Duodenal mucosa (tissue), 2 donors: ENCODE measurements at regions not wholly inside any gene's neighbourhood (a gene's known extent, or its start where the extent isn't known, plus 50 kb on each side); places are given as distances from the start of the nearest gene placed in this dataset.
"Not testable (repeated sequence)": the region's sequence is repeated elsewhere in the genome, so short reads cannot be mapped to it uniquely, and the experiment has no call there.

ENCODE experiments used
- H3K27ac ChIP-seq: one replicate; pipeline ENCODE4 v1.7.0; 2013; ENCODE audit warnings: low read depth, low read length
- H3K27me3 ChIP-seq, 2 donors: one replicate each; pipeline ENCODE4 v1.7.0; 2013; ENCODE audit warnings: low read length in 2 of 2, control low read depth in 1 of 2; ENCODE audit not compliant: insufficient read depth in 2 of 2, control insufficient read depth in 1 of 2
- H3K36me3 ChIP-seq, 2 donors: one replicate each; pipeline ENCODE4 v1.7.0; 2013; ENCODE audit warnings: low read length in 2 of 2, control low read depth in 1 of 2; ENCODE audit not compliant: insufficient read depth in 2 of 2, control insufficient read depth in 1 of 2
- H3K4me1 ChIP-seq, 2 donors: one replicate each; pipeline ENCODE4 v1.7.0; 2013; ENCODE audit warnings: low read length in 2 of 2, control low read depth in 1 of 2; ENCODE audit not compliant: insufficient read depth in 2 of 2, control insufficient read depth in 1 of 2
- H3K4me3 ChIP-seq, 2 donors: one replicate each; pipeline ENCODE4 v1.7.0; 2013; ENCODE audit warnings: low read length in 2 of 2, low read depth in 1 of 2
- H3K9ac ChIP-seq, 2 donors: one replicate each; pipeline ENCODE4 v1.7.0; 2013; ENCODE audit warnings: low read length in 2 of 2, low read depth in 1 of 2
- H3K9me3 ChIP-seq, 2 donors: one replicate each; pipeline ENCODE4 v1.7.0; 2013; ENCODE audit warnings: low read length in 2 of 2, control low read depth in 1 of 2; ENCODE audit not compliant: control insufficient read depth in 1 of 2

DNA sequence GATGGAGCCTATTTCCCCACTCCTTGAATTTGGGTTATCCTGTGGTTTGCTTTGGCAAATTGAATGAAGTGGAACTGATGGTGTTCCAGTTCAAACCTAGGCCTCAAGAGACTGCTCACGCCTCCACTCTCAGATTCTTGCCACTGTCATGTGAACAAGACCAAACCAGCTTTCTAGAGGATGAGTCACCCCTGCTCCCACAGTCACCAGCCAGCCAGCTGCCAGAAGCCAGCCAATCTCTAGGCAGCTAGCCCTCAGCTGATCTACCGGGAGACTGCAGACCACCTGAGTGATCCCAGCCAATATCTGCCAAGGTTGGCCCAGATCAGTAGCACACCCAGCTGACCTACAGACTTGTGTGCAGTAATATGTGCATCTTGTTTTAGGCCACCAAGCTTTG, 300.6 kb downstream of the TMEM38B start:
- H3K27ac ChIP-seq, result no peak overlapping the region
- H3K4me1 ChIP-seq, result no peaks in the 10 kb centered on the region
- no peaks in the 10 kb centered on the region for H3K9me3 ChIP-seq
- H3K4me3 ChIP-seq, result no peak overlapping the region
- H3K27me3 ChIP-seq, result no peaks in the 10 kb centered on the region
- no peaks in the 10 kb centered on the region for H3K36me3 ChIP-seq
- H3K9ac ChIP-seq, result no peak overlapping the region

GRCh38 chr9:106017198-106017740, 322.9 kb downstream of the TMEM38B start:
- H3K36me3 ChIP-seq, result no peaks in the 10 kb centered on the region
- H3K9me3 ChIP-seq, result no peaks in the 10 kb centered on the region
- H3K27me3 ChIP-seq, result no peaks in the 10 kb centered on the region
- H3K9ac ChIP-seq, result no peak overlapping the region
- H3K27ac ChIP-seq, result no peak overlapping the region
- H3K4me1 ChIP-seq, result no peaks in the 10 kb centered on the region
- no peak overlapping the region for H3K4me3 ChIP-seq

DNA sequence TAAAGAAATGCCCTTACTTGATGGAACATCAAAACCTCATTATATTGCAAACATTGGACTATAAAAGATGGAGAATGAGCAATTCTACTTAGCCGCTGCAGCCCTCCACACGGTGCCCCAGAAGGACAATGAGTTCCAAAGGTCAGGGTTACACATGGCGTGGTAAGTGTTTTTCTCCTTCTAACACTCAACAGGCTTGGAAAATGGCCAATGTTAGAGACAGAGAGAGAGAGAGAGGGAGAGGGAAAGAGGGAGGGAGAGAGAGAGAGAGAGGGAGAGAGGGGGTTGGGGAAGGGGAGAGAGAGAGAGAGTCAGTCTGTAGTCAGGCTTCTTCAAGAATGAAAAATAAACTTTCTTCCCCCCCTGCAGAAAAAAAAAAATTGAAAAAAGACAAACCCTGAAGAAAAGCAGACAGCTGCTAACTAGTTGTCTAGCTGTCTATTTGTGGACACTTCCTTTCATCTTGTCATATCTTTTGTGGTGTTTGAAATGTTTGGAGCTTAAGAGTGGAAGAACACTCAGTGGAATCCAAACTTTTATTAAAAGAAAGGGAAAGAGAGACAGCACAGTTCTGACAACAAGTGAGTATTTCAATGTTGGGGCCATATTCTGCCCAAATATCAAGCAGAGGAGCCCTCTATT, 324.8 kb downstream of the TMEM38B start:
- Histone ChIP-seq H3K4me3 (no peak overlapping the region), H3K27ac (no peak overlapping the region), H3K4me1 (no peaks in the 10 kb centered on the region), H3K27me3 (no peaks in the 10 kb centered on the region), H3K9me3 (no peaks in the 10 kb centered on the region), H3K36me3 (no peaks in the 10 kb centered on the region), H3K9ac (no peak overlapping the region)

DNA sequence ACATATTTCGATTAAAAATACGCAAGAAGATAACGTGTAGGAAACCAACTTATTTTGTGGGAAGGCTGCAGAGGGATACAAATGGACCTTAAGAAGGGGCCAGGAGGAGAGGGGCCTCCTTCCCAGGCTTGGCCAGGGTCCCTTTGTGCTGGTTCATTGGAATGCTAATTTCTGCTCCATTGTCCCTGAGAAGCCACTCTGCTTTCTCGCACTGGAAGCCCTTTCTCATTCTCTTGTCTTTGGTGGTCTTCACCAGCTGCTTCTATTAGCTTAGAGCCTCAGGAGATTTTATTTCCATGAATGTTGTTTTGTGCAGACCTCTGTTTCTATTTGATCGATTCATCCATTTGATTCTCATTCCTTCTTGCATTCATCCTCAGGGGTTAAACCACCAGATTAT, 325.4 kb downstream of the TMEM38B start:
- H3K4me3 ChIP-seq, result no peak overlapping the region
- no peak overlapping the region for H3K27ac ChIP-seq
- no peak overlapping the region for H3K9ac ChIP-seq
- no peaks in the 10 kb centered on the region for H3K36me3 ChIP-seq
- H3K4me1 ChIP-seq, result no peaks in the 10 kb centered on the region
- H3K9me3 ChIP-seq, result no peaks in the 10 kb centered on the region
- no peaks in the 10 kb centered on the region for H3K27me3 ChIP-seq

DNA sequence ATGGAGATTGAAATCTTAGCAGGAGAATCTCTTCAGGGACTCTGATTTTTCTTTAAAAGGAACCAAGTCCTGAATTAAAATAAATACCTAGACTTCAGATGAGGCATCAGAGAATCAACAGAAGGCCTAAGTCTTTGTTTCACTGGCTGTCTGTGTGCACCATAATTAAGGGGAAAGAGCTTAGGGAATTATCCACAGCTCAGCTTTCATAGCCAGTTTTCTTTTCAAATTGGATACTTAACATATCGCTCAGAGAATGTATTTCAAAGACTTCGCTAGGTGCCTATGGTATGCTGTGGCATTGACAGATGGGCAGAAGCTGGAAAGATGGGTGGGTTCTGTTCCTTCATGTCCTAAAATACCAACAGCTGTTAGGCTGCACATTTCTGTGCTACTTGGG, 325.8 kb downstream of the TMEM38B start:
- Histone ChIP-seq H3K27ac (no peak overlapping the region), H3K4me1 (no peaks in the 10 kb centered on the region), H3K27me3 (no peaks in the 10 kb centered on the region), H3K4me3 (no peak overlapping the region), H3K36me3 (no peaks in the 10 kb centered on the region), H3K9ac (no peak overlapping the region), H3K9me3 (no peaks in the 10 kb centered on the region)

DNA sequence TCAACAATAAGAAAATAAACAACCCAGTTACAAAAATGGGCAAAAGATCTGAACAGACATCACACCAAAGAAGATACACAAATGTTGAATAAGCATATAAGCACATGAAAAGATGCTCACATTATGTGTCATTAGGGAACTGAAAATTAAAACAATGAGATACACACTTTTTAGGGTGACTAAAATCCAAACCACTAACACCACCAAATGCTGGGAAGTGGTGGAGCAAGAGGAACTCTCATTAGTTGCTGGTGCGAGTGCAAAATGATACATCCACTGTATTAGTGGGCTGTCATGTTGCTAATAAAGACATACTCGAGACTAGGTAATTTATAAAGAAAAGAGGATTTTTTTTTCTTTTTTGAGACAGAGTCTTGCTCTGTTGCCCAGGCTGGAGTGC, 329.1 kb downstream of the TMEM38B start:
- Histone ChIP-seq H3K9me3 (no peaks in the 10 kb centered on the region), H3K9ac (no peak overlapping the region), H3K36me3 (no peaks in the 10 kb centered on the region), H3K4me1 (no peaks in the 10 kb centered on the region), H3K4me3 (no peak overlapping the region), H3K27ac (no peak overlapping the region), H3K27me3 (no peaks in the 10 kb centered on the region)

DNA sequence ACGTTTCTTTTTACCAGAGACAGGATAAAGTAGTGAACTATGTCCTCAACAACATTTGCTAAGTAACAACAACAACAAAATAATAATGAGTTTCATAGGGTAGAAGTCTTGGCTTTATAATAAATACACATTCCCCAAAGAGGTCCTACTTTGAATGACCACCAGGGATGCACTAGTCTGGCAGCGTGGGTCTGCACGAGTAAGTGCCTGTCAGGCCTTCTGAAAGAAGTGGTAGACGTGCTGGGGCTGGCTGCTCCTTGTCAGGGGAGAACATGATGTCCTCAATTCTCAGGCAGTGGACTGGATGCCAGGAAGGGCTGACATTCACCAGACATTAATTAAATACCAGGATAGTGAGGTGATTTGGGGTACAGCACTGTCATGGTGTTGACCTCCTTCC, 331.1 kb downstream of the TMEM38B start:
- Histone ChIP-seq H3K27ac (no peak overlapping the region), H3K9ac (no peak overlapping the region), H3K9me3 (no peaks in the 10 kb centered on the region), H3K4me3 (no peak overlapping the region), H3K27me3 (no peaks in the 10 kb centered on the region), H3K36me3 (no peaks in the 10 kb centered on the region), H3K4me1 (no peaks in the 10 kb centered on the region)

DNA sequence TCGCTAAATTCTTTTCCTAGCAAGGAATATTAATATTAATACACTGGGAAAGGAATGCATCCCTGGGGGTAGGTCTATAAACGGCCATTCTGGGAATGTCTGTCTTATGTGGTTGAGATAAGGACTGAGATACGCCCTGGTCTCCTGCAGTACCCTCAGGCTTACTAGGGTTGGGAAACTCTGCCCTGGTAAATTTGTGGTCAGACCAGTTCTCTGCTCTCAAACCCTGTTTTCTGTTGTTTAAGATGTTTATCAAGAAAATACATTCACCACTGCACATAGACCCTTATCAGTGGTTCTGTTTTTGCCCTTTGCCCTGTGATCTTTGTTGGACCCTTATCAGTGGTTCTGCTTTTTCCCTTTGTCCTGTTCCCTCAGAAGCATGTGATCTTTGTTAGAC, 335.8 kb downstream of the TMEM38B start:
- H3K27me3 ChIP-seq, H3K27ac ChIP-seq, H3K4me1 ChIP-seq, H3K9ac ChIP-seq, H3K9me3 ChIP-seq, H3K4me3 ChIP-seq, H3K36me3 ChIP-seq: not testable (repeated sequence)

DNA sequence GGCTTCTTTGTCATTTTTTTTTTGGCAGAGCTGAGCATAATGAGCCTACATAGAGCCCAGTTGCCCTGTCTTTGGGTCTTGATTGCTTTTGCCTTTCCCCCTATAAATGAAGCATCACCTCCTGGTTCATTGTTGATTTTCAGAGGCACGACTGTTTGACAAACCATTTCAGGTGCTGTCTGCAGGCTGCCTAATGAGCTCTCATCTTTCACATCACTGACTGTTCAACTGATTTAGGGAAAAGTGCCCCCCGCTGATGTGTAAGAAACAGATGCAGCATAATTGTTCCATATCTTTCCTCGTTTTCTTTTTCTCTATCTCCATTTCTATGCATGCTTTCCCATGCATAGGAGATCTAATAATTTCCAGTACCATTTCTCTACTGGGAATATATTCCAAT, 338.6 kb downstream of the TMEM38B start:
- no peaks in the 10 kb centered on the region for H3K27me3 ChIP-seq
- H3K36me3 ChIP-seq, result no peaks in the 10 kb centered on the region
- H3K9ac ChIP-seq, result no peak overlapping the region
- H3K27ac ChIP-seq, result no peak overlapping the region
- no peaks in the 10 kb centered on the region for H3K4me1 ChIP-seq
- peaks cover 0 to 2% of the 10 kb centered on the region in 2 donors for H3K9me3 ChIP-seq
- no peak overlapping the region for H3K4me3 ChIP-seq

GRCh38 chr9:106035806-106036205, 341.5 kb downstream of the TMEM38B start:
- Histone ChIP-seq H3K36me3 (no peaks in the 10 kb centered on the region), H3K27me3 (no peaks in the 10 kb centered on the region)

More at GRCh38 chr9:106035806-106036205, 341.5 kb downstream of the TMEM38B start:
- Histone ChIP-seq H3K4me1 (no peaks in the 10 kb centered on the region), H3K27ac (no peak overlapping the region), H3K9ac (no peak overlapping the region), H3K4me3 (no peak overlapping the region), H3K9me3 (peaks cover 0 to 1% of the 10 kb centered on the region in 2 donors)
